ENCODE measurements at regions not wholly inside any gene's neighbourhood (a gene's known extent, or its start where the extent isn't known, plus 50 kb on each side); places are given as distances from the start of the nearest gene placed in this dataset.
A peak's percentile ranks its signal among the peaks of the same experiment; 100 is the strongest.

DNA sequence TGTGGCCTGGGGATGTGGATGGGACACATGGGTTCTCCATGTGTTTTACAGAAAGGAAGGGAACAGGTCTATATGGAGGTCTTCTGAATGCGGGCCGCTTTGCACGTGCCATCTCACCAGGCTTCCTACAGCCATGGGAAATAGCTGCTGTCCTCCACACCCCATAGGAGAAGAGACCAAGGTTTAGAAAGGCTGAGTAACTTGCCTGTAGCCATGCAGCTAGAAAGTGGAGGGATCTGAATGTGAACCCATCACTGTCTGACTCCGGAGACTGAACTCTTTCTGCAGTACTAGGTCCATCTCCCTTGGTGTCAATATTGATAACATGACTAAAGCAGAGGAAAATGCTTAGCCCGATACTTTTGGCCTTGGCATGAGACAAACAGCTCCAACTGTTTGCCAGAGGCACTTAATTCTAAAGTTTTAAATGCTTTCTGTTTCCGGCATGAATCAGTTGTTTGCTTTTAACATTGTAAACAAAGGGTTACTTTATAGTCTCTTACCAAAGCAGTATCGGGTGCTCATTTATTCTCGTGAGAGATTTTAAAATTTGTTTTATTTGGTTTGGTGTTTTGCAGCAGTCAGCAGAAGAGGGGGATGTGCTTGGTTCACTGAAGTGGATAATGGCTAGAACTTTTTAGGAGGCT lies 64.8 kb upstream of the LOXL4 start:
- TF ChIP-seq, protein P1, sequence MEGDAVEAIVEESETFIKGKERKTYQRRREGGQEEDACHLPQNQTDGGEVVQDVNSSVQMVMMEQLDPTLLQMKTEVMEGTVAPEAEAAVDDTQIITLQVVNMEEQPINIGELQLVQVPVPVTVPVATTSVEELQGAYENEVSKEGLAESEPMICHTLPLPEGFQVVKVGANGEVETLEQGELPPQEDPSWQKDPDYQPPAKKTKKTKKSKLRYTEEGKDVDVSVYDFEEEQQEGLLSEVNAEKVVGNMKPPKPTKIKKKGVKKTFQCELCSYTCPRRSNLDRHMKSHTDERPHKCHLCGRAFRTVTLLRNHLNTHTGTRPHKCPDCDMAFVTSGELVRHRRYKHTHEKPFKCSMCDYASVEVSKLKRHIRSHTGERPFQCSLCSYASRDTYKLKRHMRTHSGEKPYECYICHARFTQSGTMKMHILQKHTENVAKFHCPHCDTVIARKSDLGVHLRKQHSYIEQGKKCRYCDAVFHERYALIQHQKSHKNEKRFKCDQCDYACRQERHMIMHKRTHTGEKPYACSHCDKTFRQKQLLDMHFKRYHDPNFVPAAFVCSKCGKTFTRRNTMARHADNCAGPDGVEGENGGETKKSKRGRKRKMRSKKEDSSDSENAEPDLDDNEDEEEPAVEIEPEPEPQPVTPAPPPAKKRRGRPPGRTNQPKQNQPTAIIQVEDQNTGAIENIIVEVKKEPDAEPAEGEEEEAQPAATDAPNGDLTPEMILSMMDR (IDR thresholded peaks at IDR 0.05; ENCODE audit: low read depth, low read length), result no peak

DNA sequence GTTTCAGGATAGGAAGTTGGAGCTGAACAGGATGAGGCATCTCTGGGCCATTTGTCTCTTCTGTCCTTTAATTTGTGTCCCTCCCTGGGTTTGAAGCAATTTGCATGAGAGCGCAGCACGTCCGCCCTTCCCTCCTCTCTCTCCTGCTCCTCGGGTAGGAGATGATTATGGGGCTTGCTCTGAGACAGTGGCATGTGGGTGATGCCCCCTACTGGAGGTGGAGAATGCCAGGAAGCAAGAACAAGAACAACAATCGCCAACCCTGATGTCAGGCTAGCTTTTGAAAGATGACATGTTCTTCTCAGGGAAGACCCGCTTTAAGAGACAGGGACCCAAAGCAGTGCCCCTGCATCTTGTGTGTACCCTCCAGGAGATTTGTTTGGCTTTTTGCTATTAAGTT lies 63.9 kb upstream of the LOXL4 start:
- H3K4me3 ChIP-seq (ENCODE audit: low read depth, low read length), result no peak overlapping the region
- TF ChIP-seq, protein P1 (IDR thresholded peaks at IDR 0.05; ENCODE audit: low read depth, low read length), result peak; percentile 9; the same call in 1 of the 2 replicates

More for the DNA sequence above, 64.8 kb upstream of the LOXL4 start:
- no peak overlapping the region for H3K4me3 ChIP-seq (ENCODE audit: low read depth, low read length)

DNA sequence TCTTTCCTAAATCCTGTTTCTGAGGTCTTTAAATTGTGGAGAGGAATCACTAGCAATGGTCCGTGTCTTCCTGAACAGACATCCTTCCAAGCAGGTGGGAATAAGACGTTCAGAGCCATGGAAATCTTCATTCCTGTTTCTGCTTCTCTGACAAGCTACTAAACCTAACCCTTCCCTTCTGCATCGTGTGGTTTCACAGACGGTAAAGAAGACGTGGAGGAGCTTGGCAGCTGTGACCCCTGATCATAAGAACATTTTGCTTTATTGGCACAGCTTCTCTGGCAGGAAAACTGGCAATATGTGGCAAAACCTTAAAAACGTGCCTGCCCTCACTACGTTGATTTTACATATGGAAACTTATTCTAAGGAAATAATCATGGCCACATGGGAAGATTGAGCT lies 63.0 kb upstream of the LOXL4 start:
- H3K4me3 ChIP-seq (ENCODE audit: low read depth, low read length), result no peak overlapping the region
- TF ChIP-seq, protein P1 (IDR thresholded peaks at IDR 0.05; ENCODE audit: low read depth, low read length), result no peak

DNA sequence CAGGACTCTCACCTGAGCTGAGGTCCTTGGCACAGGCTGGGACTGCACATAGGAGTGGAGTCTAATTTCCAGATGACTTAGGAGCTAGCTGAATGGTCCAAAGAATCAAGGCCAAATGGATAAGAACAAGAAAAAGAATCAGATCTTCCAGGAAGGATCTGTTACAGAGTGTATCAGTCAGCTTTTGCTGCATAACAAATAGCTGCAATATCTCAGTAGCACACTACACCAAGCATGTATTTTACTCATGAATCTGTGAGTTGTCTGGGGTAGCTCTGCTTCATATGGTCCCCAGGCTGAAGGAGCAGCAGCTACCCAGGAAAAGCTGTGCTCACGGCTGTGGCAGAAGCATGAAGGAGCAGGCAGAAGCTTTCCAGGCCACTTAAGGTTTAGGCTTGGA lies 60.6 kb upstream of the LOXL4 start:
- TF ChIP-seq, protein P1 (IDR thresholded peaks at IDR 0.05; ENCODE audit: low read depth, low read length), result no peak
- H3K4me3 ChIP-seq (ENCODE audit: low read depth, low read length), result no peak overlapping the region

DNA sequence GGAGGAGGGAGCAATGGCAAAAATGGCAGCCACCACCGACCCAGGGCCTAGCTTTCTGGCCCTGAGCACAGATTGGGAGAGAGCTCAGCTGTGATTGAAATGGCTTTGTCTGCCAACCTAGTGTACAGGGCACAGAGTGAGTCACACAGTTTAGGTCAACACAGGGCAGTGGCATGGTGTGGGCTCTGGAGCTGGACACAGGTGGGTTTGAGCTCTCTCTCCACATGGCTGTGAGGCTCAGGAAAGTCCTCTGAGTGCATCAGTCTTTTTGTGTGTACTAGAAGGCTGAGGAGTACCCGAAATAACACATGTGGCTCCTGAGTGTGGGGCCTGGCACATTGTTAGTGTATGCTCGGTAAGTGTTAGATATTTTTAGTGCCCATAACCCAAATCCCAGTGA lies 60.2 kb upstream of the LOXL4 start:
- TF ChIP-seq, protein P1 (IDR thresholded peaks at IDR 0.05; ENCODE audit: low read depth, low read length), result no peak
- no peak overlapping the region for H3K4me3 ChIP-seq (ENCODE audit: low read depth, low read length)

DNA sequence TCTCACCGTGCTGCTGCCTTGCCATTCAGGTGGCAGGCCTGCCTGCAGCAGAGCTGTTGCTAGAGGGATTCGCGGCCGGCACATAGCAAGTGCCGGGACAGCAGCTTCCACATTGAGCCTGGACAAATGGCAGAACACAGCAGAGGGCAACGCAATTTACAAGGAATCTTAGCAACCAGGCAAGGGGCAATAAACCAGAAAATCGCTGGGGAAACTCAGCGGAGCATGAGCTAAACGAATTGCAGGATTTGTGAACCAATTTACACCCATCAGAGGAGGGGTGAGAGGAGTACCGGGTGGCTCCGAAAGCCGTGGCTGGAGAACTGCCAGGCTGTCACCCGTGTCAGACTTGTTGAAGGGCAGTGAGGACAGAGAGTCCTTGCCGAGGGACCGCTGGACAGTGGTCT lies 58.6 kb upstream of the LOXL4 start:
- H3K4me3 ChIP-seq (ENCODE audit: low read depth, low read length), result no peak overlapping the region
- TF ChIP-seq, protein P1 (IDR thresholded peaks at IDR 0.05; ENCODE audit: low read depth, low read length), result no peak

DNA sequence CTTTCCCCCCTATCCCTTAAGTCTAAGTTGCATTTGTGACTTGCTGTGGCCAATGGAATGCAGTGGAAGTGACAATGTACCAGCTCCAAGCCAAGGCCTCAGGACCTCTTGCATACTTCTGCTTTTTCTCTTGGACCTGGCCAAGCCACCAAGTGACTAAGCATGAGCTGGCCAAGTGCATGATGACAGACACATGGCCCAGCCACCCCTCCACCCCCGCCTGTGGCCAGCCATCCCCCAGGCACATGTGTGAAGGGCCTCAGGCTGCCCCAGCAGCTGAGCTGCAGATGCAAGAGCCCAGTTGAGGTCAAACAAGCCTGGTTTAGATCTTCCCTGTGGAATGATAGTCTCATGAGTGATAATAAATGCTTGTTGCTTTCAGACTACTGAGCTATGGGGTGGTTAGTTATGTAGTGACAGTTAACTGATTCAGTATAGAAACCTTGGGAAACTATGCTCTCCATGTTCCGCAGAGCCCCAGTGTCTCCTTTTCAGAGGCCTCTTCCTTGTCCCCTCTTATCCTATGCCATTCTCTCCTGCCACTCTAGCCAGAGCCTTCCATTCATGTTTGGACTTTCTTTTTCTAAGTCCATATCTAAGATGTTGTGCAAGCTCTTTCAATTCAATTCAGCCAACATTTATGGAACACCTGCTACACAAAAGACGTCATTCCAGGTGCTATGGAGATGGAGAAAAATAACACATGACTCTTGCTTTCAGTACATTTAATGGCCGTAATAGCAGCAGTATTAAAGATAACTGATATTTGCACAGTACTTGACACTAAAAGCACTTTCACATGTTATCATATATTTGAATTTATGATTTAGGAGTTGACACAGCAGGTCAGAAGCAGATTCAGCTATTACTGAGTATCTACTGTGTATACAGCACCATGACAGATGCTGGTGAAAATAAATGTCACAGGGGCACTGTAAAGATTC lies 55.5 kb upstream of the LOXL4 start:
- no peak overlapping the region for H3K4me3 ChIP-seq (ENCODE audit: low read depth, low read length)
- TF ChIP-seq, protein P1 (IDR thresholded peaks at IDR 0.05; ENCODE audit: low read depth, low read length), result no peak

Data from WI38 (cell line).